IMR-90 (cell line): ENCODE measurements at regions not wholly inside any gene's neighbourhood (a gene's known extent, or its start where the extent isn't known, plus 50 kb on each side); places are given as distances from the start of the nearest gene placed in this dataset.
"Not testable (repeated sequence)": the region's sequence is repeated elsewhere in the genome, so short reads cannot be mapped to it uniquely, and the experiment has no call there.

ENCODE experiments used
- CHD1 ChIP-seq: IDR thresholded peaks from 2 replicates; pipeline ENCODE4 v1.6.1; 2012; ENCODE audit warnings: low read depth, low read length, improper control_type of control experiment
- CTCF ChIP-seq: conservative IDR thresholded peaks from 2 replicates; pipeline ENCODE4 v1.5.1; 2012; ENCODE audit warnings: mild to moderate bottlenecking, low read depth, low read length, improper control_type of control experiment
- FOS ChIP-seq: fragments of 150-350 bp; IDR thresholded peaks from 2 replicates; pipeline ENCODE4 v1.6.1; 2016; ENCODE audit warnings: low read depth, low read length
- MAFK ChIP-seq: IDR thresholded peaks from 2 replicates; pipeline ENCODE4 v1.6.1; 2012; ENCODE audit warnings: low read depth, low read length, improper control_type of control experiment
- NFE2L2 ChIP-seq: fragments of 150-350 bp; IDR thresholded peaks from 2 replicates; pipeline ENCODE4 v1.6.1; 2016; ENCODE audit warnings: low read depth, mild to moderate bottlenecking, low read length
- POLR2A ChIP-seq: IDR thresholded peaks from 2 replicates; pipeline ENCODE4 v1.6.1; 2012; ENCODE audit warnings: mild to moderate bottlenecking, low read depth, low read length
- RCOR1 ChIP-seq: IDR thresholded peaks from 2 replicates; pipeline ENCODE4 v1.6.1; 2012; ENCODE audit warnings: mild to moderate bottlenecking, low read length, improper control_type of control experiment; ENCODE audit not compliant: insufficient replicate concordance
- RFX5 ChIP-seq: IDR thresholded peaks from 2 replicates; pipeline ENCODE4 v1.8.0; 2012; ENCODE audit warnings: low read depth, mild to moderate bottlenecking, low read length, moderate library complexity
- SMC3 ChIP-seq: fragments of 150-350 bp; IDR thresholded peaks from 2 replicates; pipeline ENCODE4 v1.6.1; 2016; ENCODE audit warnings: low read depth, mild to moderate bottlenecking, antibody characterized with exemption, low read length, moderate library complexity
- USF2 ChIP-seq: fragments of 150-350 bp; IDR thresholded peaks from 2 replicates; pipeline ENCODE4 v1.6.1; 2017; ENCODE audit warnings: mild to moderate bottlenecking, antibody characterized with exemption, low read length, low read depth

- not testable (repeated sequence) for TF ChIP-seq NFE2L2, RFX5, CTCF, POLR2A, FOS, CHD1, RCOR1, MAFK, USF2, SMC3
Measured at GRCh38 chr10:46840393-46841050, 70.7 kb upstream of the PTPN20 start.
